Ovary (tissue), 3 donors: ENCODE measurements at regions not wholly inside any gene's neighbourhood (a gene's known extent, or its start where the extent isn't known, plus 50 kb on each side); places are given as distances from the start of the nearest gene placed in this dataset.

Source experiments
- CTCF ChIP-seq, 3 donors: fragments of 450-650 bp in 2 of 3; fragments of 200-600 bp in 1 of 3; IDR thresholded peaks; one replicate each; pipeline versions ENCODE4 v1.5.1 to v1.8.0; 2016 to 2022; ENCODE audit warnings: antibody characterized with exemption in 3 of 3, mild to moderate bottlenecking in 1 of 3
- POLR2A ChIP-seq: fragments of 450-650 bp; IDR thresholded peaks from one replicate; pipeline ENCODE4 v1.6.1; 2017; ENCODE audit warnings: antibody characterized with exemption, mild to moderate bottlenecking, moderate library complexity
- donor health status: DM: no; HTN: no; CAD: no.

GRCh38 chr6:170198298-170198697, 92.6 kb downstream of the DLL1 start:
- TF ChIP-seq CTCF (IDR thresholded peaks at IDR 0.05) (no peak), POLR2A (no peak)
